Neural cell (in vitro differentiated cells): ENCODE measurements at regions not wholly inside any gene's neighbourhood (a gene's known extent, or its start where the extent isn't known, plus 50 kb on each side); places are given as distances from the start of the nearest gene placed in this dataset.

ENCODE experiments used
- EP300 ChIP-seq: fragments of 450-650 bp; conservative IDR thresholded peaks from 2 replicates; pipeline ENCODE4 v1.6.1; 2014; ENCODE audit warnings: antibody characterized with exemption, mild to moderate bottlenecking, moderate library complexity; ENCODE audit not compliant: poor library complexity, severe bottlenecking
- EZH2 ChIP-seq: fragments of 200-600, 300-800 bp; shearing (Covaris generic), sonication (generic); IDR thresholded peaks from 2 replicates; pipeline ENCODE4 v1.6.1; 2014; ENCODE audit warnings: antibody characterized with exemption, low read length, borderline replicate concordance, mild to moderate bottlenecking; ENCODE audit not compliant: insufficient read depth, poor library complexity, severe bottlenecking
- MXI1 ChIP-seq: fragments of 450-650 bp; conservative IDR thresholded peaks from 2 replicates; pipeline ENCODE4 v1.6.1; 2014; ENCODE audit warnings: antibody characterized with exemption, mild to moderate bottlenecking; ENCODE audit not compliant: poor library complexity, severe bottlenecking
- POLR2AphosphoS5 ChIP-seq: IDR thresholded peaks from 2 replicates; pipeline ENCODE4 v1.6.1; 2012
- RAD21 ChIP-seq: fragments of 450-650 bp; conservative IDR thresholded peaks from 2 replicates; pipeline ENCODE4 v1.6.1; 2014; ENCODE audit warnings: antibody characterized with exemption, mild to moderate bottlenecking, moderate library complexity
- SMC3 ChIP-seq: fragments of 450-650 bp; conservative IDR thresholded peaks from 2 replicates; pipeline ENCODE4 v1.6.1; 2014; ENCODE audit warnings: antibody characterized with exemption, mild to moderate bottlenecking, moderate library complexity; ENCODE audit not compliant: poor library complexity
- TAF1 ChIP-seq: IDR thresholded peaks from 2 replicates; pipeline ENCODE4 v1.6.1; 2012; ENCODE audit warnings: low read depth
- TF ChIP-seq, protein P1 (sequence below): fragments of 450-650 bp; IDR thresholded peaks from 2 replicates; pipeline ENCODE4 v1.5.1; 2014; ENCODE audit warnings: antibody characterized with exemption, mild to moderate bottlenecking, moderate library complexity; ENCODE audit not compliant: poor library complexity, severe bottlenecking

DNA sequence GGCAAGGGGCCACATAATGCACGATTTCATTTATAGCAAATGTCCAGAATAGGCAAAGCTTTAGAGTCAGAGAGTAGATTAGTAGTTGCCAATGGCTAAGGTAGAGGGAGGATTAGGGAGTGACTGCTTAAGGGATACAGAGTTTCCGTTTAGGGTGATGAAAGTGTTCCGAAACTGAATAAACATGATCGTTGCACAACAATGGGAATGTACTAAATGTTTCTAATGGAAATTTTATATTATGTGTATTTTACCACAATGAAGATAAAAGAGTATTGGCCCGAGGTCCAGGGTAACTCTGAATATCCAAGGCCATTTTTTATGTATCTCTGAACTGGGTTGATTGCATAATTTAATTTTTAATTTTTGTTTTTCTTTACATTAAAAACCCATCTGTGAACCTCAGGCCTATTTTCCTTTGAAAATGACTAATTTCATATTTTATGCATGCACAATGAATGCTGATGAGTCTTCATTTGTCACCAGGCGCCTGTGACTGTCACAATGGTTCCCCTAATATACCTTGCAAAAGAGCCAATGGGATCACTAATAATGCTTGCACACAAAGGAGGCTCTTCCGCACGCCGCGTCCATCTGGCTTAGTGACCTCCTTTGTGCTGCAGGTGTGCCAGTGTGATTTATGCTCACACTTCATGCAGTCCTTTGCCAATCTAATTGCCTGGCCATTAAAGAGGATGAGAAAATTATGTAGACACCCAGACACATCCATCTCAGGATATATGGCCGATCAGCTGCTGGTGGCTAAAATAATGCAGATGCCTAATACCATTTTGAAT lies 612.5 kb downstream of the CDH26 start:
- TF ChIP-seq, protein P1, sequence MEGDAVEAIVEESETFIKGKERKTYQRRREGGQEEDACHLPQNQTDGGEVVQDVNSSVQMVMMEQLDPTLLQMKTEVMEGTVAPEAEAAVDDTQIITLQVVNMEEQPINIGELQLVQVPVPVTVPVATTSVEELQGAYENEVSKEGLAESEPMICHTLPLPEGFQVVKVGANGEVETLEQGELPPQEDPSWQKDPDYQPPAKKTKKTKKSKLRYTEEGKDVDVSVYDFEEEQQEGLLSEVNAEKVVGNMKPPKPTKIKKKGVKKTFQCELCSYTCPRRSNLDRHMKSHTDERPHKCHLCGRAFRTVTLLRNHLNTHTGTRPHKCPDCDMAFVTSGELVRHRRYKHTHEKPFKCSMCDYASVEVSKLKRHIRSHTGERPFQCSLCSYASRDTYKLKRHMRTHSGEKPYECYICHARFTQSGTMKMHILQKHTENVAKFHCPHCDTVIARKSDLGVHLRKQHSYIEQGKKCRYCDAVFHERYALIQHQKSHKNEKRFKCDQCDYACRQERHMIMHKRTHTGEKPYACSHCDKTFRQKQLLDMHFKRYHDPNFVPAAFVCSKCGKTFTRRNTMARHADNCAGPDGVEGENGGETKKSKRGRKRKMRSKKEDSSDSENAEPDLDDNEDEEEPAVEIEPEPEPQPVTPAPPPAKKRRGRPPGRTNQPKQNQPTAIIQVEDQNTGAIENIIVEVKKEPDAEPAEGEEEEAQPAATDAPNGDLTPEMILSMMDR: no peak
- TF ChIP-seq MXI1 (no peak), POLR2AphosphoS5 (no peak), SMC3 (no peak), EZH2 (no peak), EP300 (no peak), TAF1 (no peak), RAD21 (no peak)
